ENCODE measurements at regions not wholly inside any gene's neighbourhood (a gene's known extent, or its start where the extent isn't known, plus 50 kb on each side); places are given as distances from the start of the nearest gene placed in this dataset.

GRCh38 chrX:39815631-39816030 is 282.1 kb downstream of the BCOR start:
- H3K4me2 ChIP-seq (ENCODE audit: low read length): no peak overlapping the region
- TF ChIP-seq RAD21 (conservative IDR thresholded peaks at IDR 0.05): no peak
- no peak for TF ChIP-seq REST (IDR thresholded peaks at IDR 0.05; ENCODE audit: borderline replicate concordance)
- TF ChIP-seq SMC3 (conservative IDR thresholded peaks at IDR 0.05; ENCODE audit: poor library complexity): no peak
- no peak for TF ChIP-seq EP300 (conservative IDR thresholded peaks at IDR 0.05; ENCODE audit: poor library complexity, severe bottlenecking)
- TF ChIP-seq POLR2AphosphoS5 (IDR thresholded peaks at IDR 0.05): no peak
- no peak for TF ChIP-seq MXI1 (conservative IDR thresholded peaks at IDR 0.05; ENCODE audit: poor library complexity, severe bottlenecking)
- no peak for TF ChIP-seq EZH2 (IDR thresholded peaks at IDR 0.05; ENCODE audit: borderline replicate concordance, insufficient read depth, low read length, poor library complexity, severe bottlenecking)
- no peak for TF ChIP-seq TAF1 (IDR thresholded peaks at IDR 0.05; ENCODE audit: low read depth)
- TF ChIP-seq CTCF (IDR thresholded peaks at IDR 0.05; ENCODE audit: poor library complexity, severe bottlenecking): no peak
- no peak overlapping the region for H3K27ac ChIP-seq (ENCODE audit: low read length)
- H3K9me3 ChIP-seq (ENCODE audit: low read length): no peaks in the 10 kb centered on the region
- no peak overlapping the region for H2AFZ ChIP-seq (ENCODE audit: low read depth, low read length)
- H3K36me3 ChIP-seq (ENCODE audit: insufficient read depth, low read length): no peaks in the 10 kb centered on the region
- H3K79me2 ChIP-seq (replicated peaks; ENCODE audit: insufficient read depth, low read length): no peaks in the 10 kb centered on the region
- no peaks in the 10 kb centered on the region for H3F3A ChIP-seq (ENCODE audit: insufficient read depth, low read length, poor library complexity, severe bottlenecking)
- H3K4me3 ChIP-seq (ENCODE audit: low read length): no peak overlapping the region
- H4K20me1 ChIP-seq (ENCODE audit: insufficient read depth): no peaks in the 10 kb centered on the region
- H3K9ac ChIP-seq (ENCODE audit: low read length): no peak overlapping the region
- H3K27me3 ChIP-seq (ENCODE audit: insufficient read depth, low read depth, low read length): no peaks in the 10 kb centered on the region
- H3K9me2 ChIP-seq (ENCODE audit: insufficient read depth, low read length): no peaks in the 10 kb centered on the region

- Histone ChIP-seq H3K9ac (ENCODE audit: low read length) (no peak overlapping the region), H3K9me2 (ENCODE audit: insufficient read depth, low read length) (no peaks in the 10 kb centered on the region), H4K20me1 (ENCODE audit: insufficient read depth) (no peaks in the 10 kb centered on the region), H3K9me3 (ENCODE audit: low read length) (no peaks in the 10 kb centered on the region), H3K27me3 (ENCODE audit: insufficient read depth, low read depth, low read length) (no peaks in the 10 kb centered on the region), H3K4me2 (ENCODE audit: low read length) (no peak overlapping the region), H3K4me3 (ENCODE audit: low read length) (no peak overlapping the region), H3K79me2 (replicated peaks; ENCODE audit: insufficient read depth, low read length) (no peaks in the 10 kb centered on the region), H3K36me3 (ENCODE audit: insufficient read depth, low read length) (no peaks in the 10 kb centered on the region), H3F3A (ENCODE audit: insufficient read depth, low read length, poor library complexity, severe bottlenecking) (no peaks in the 10 kb centered on the region), H3K27ac (ENCODE audit: low read length) (no peak overlapping the region), H2AFZ (ENCODE audit: low read depth, low read length) (no peak overlapping the region)
- TF ChIP-seq EZH2 (IDR thresholded peaks at IDR 0.05; ENCODE audit: borderline replicate concordance, insufficient read depth, low read length, poor library complexity, severe bottlenecking) (no peak), EP300 (conservative IDR thresholded peaks at IDR 0.05; ENCODE audit: poor library complexity, severe bottlenecking) (no peak), TAF1 (IDR thresholded peaks at IDR 0.05; ENCODE audit: low read depth) (no peak), RAD21 (conservative IDR thresholded peaks at IDR 0.05) (no peak)
These were observed 280.7 kb downstream of the BCOR start for GRCh38 chrX:39816871-39817731.
